Vagina (tissue), 2 donors: ENCODE measurements at regions not wholly inside any gene's neighbourhood (a gene's known extent, or its start where the extent isn't known, plus 50 kb on each side); places are given as distances from the start of the nearest gene placed in this dataset.

Experiments
- DNase-seq, 2 donors: peaks; one replicate each; pipeline ENCODE4 v3.0.0-alpha.2; 2017; ENCODE audit errors: extremely low spot score in 2 of 2
- H3K27ac ChIP-seq: fragments of 200-600 bp; sonication (generic); one replicate; pipeline ENCODE4 v1.5.1; 2019
- H3K27me3 ChIP-seq: fragments of 200-600 bp; sonication (generic); one replicate; pipeline ENCODE4 v1.5.1; 2019
- H3K36me3 ChIP-seq, 2 donors: fragments of 200-600 bp; sonication (generic); one replicate each; pipeline ENCODE4 v1.5.1; 2017 to 2019
- H3K4me1 ChIP-seq: fragments of 200-600 bp; sonication (generic); one replicate; pipeline ENCODE4 v1.5.1; 2019
- H3K4me3 ChIP-seq, 2 donors: fragments of 200-600 bp; sonication (generic); 1 replicate in 1 of 2; 2 replicates in 1 of 2; pipeline ENCODE4 v1.5.1; 2016 to 2019
- H3K9me3 ChIP-seq: fragments of 200-600 bp; sonication (generic); one replicate; pipeline ENCODE4 v1.5.1; 2019
- CTCF ChIP-seq, 3 experiments: fragments of 450-650 bp in 2 of 3; fragments of 200-600 bp in 1 of 3; sonication (generic) in 1 of 3; IDR thresholded peaks; one replicate each; pipeline ENCODE4 v1.5.1; 2017 to 2019; ENCODE audit warnings: antibody characterized with exemption in 3 of 3, mild to moderate bottlenecking in 2 of 3, moderate library complexity in 2 of 3
- POLR2A ChIP-seq, 2 donors: fragments of 450-650 bp; IDR thresholded peaks; one replicate each; pipeline ENCODE4 v1.6.1; 2017; ENCODE audit warnings: antibody characterized with exemption in 2 of 2, mild to moderate bottlenecking in 2 of 2, moderate library complexity in 2 of 2
- POLR2AphosphoS5 ChIP-seq, 2 donors: sonication (generic); formaldehyde crosslinking; IDR thresholded peaks; one replicate each; pipeline ENCODE4 v1.9.0; 2017; ENCODE audit warnings: antibody characterized with exemption in 2 of 2, mild to moderate bottlenecking in 2 of 2, low read depth in 1 of 2; ENCODE audit not compliant: insufficient read depth in 1 of 2
- intact Hi-C: fragments of 100-400 bp; cut with DNase I; formaldehyde crosslinking; loops from one replicate; pipeline ENCODE4 v1.15.1; 2023

- intact Hi-C loops = no loop called here
Measured at GRCh38 chr5:5615569-5615968, 193.1 kb downstream of the ICE1 start.

DNA sequence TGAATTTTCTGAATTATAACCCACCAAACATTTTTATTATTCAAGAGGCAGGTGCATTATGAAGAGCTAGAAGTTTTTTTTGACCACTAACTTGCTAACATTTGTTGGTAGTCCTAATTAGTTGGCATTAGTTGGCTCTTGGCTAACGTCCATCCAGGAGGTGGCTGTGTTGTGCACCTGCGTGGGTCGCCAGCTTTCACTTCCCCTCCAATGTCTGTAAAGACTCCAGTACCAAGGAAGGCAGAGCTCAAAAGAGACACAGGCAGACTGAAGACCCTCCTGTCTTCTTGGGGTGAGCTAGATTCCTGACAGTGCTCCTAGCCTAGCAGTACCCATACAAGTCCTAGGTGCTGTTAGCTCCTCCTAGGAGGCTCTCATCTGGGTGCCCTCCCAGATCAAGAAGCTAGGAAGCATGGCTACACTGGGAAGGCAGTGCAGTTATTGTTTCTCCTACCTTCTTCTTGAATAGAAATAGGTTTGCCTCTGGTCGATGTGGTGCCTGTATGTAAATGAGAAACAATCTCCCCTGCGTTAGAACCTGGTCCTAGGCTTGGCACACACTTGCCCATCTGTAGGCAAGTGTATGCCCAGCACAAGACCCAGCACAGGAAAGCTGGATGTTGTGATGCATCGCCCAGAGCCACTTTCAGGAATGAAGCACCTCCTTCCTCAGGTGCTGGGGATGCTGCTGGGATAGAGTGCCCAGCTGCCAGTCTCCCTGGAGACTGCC lies 190.9 kb downstream of the ICE1 start:
- DNase-seq = no peak
- H3K27ac ChIP-seq = no peak overlapping the region
- H3K4me3 ChIP-seq = no peak overlapping the region
- H3K36me3 ChIP-seq = no peaks in the 10 kb centered on the region
- no peaks in the 10 kb centered on the region for H3K9me3 ChIP-seq
- TF ChIP-seq POLR2A (IDR thresholded peaks at IDR 0.05) = no peak
- no peak for TF ChIP-seq CTCF (IDR thresholded peaks at IDR 0.05)
- no peak for TF ChIP-seq POLR2AphosphoS5 (IDR thresholded peaks at IDR 0.05; ENCODE audit: insufficient read depth in 1 of 2, low read depth in 1 of 2)
- intact Hi-C loops = no loop called here
- no peaks in the 10 kb centered on the region for H3K27me3 ChIP-seq
- no peaks in the 10 kb centered on the region for H3K4me1 ChIP-seq

More at GRCh38 chr5:5615569-5615968, 193.1 kb downstream of the ICE1 start:
- Histone ChIP-seq H3K9me3 (no peaks in the 10 kb centered on the region), H3K27me3 (no peaks in the 10 kb centered on the region), H3K4me1 (no peaks in the 10 kb centered on the region), H3K27ac (no peak overlapping the region), H3K4me3 (no peak overlapping the region), H3K36me3 (no peaks in the 10 kb centered on the region)
- no peak for DNase-seq
- TF ChIP-seq CTCF (IDR thresholded peaks at IDR 0.05) = no peak
- TF ChIP-seq POLR2A (IDR thresholded peaks at IDR 0.05) = no peak
- no peak for TF ChIP-seq POLR2AphosphoS5 (IDR thresholded peaks at IDR 0.05; ENCODE audit: insufficient read depth in 1 of 2, low read depth in 1 of 2)

DNA sequence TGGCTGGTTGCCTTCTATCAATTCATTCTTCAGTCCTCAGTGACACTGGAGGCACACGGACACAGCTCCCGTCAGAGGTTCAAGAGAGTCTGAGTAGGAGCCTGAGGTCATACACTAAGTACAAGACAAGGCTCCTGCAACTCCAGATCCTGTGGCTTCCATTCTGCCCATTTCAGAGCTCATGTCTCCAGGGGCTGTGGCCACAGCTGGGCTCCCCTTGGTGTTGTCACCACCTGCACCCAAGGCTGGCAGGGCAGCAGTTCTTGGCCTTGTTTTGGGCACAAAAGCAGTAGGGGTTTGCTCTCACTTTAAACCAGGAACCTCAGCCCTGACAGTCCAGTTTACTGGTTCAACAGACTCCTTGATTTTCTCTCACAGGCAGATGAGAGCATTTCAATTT lies 189.6 kb downstream of the ICE1 start:
- DNase-seq = no peak
- Histone ChIP-seq H3K36me3 (no peaks in the 10 kb centered on the region), H3K4me1 (no peaks in the 10 kb centered on the region), H3K27me3 (no peaks in the 10 kb centered on the region), H3K27ac (no peak overlapping the region), H3K9me3 (no peaks in the 10 kb centered on the region), H3K4me3 (no peak overlapping the region)
- intact Hi-C loops = no loop called here
- TF ChIP-seq POLR2A (IDR thresholded peaks at IDR 0.05) (no peak), POLR2AphosphoS5 (IDR thresholded peaks at IDR 0.05; ENCODE audit: insufficient read depth in 1 of 2, low read depth in 1 of 2) (no peak), CTCF (IDR thresholded peaks at IDR 0.05) (no peak)

GRCh38 chr5:5609935-5610334 lies 187.5 kb downstream of the ICE1 start:
- no peak for DNase-seq
- Histone ChIP-seq H3K9me3 (no peaks in the 10 kb centered on the region), H3K4me3 (no peak overlapping the region), H3K27me3 (no peaks in the 10 kb centered on the region), H3K36me3 (no peaks in the 10 kb centered on the region), H3K27ac (no peak overlapping the region), H3K4me1 (no peaks in the 10 kb centered on the region)
- intact Hi-C loops = no loop called here
- no peak for TF ChIP-seq POLR2AphosphoS5 (IDR thresholded peaks at IDR 0.05; ENCODE audit: insufficient read depth in 1 of 2, low read depth in 1 of 2)
- TF ChIP-seq POLR2A (IDR thresholded peaks at IDR 0.05) = no peak
- TF ChIP-seq CTCF (IDR thresholded peaks at IDR 0.05) = no peak

DNA sequence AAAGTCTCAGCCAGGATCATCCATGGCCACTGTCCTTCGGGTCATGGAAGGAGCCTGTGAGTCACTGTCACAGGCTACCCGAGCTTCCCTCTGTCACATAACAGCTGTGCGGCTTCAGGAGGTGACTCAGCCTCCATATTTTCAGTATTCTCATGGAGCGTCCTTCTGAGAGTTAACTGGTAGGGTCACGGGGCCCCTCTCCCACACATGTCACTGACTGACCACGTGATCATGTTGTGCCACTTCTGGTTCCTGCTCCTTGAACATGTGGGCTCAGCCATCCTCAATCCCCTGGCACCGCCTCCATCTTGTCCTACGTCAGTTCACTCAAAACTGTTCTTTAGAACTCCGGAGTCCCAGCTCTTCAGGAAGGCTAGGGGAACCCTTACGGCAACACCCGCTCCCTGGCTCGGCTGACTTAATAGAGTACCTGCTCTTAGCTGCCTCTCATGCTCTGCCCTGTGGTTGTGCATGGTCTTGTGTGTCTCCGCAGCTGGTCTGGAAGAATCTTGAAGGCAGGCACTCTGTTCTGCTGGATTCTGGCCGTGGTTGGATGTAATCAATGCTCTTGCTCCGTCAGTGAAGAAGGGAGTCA lies 182.8 kb downstream of the ICE1 start:
- DNase-seq = no peak
- no peak overlapping the region for H3K27ac ChIP-seq
- no peaks in the 10 kb centered on the region for H3K27me3 ChIP-seq
- no peaks in the 10 kb centered on the region for H3K36me3 ChIP-seq
- no peaks in the 10 kb centered on the region for H3K9me3 ChIP-seq
- intact Hi-C loops = no loop called here
- H3K4me3 ChIP-seq = no peak overlapping the region
- TF ChIP-seq CTCF (IDR thresholded peaks at IDR 0.05) = no peak
- no peaks in the 10 kb centered on the region for H3K4me1 ChIP-seq
